HEK293 (cell line): ENCODE measurements at regions not wholly inside any gene's neighbourhood (a gene's known extent, or its start where the extent isn't known, plus 50 kb on each side); places are given as distances from the start of the nearest gene placed in this dataset.

Source experiments
- CTCF ChIA-PET: fragments of 350-600 bp; formaldehyde crosslinking; extraction: SDS; loops from one replicate; lab custom pipeline; 2021; ENCODE audit warnings: antibody characterized with exemption; lab: Yijun Ruan, JAX
- POLR2A ChIA-PET: fragments of 300-600 bp; formaldehyde crosslinking; extraction: SDS; loops from one replicate; lab custom pipeline; 2020; ENCODE audit warnings: antibody characterized with exemption, inconsistent platforms; lab: Yijun Ruan, JAX
- H3K27ac ChIP-seq: fragments of 200-500 bp; sonication (Bioruptor generic); 2 replicates; pipeline ENCODE4 v1.5.1; 2014; ENCODE audit warnings: low read depth, low read length, control low read depth, inconsistent platforms; ENCODE audit errors: extremely low read depth
- H3K36me3 ChIP-seq, 2 experiments: fragments of 200-500 bp in 1 of 2; sonication (Bioruptor generic) in 1 of 2; 1 replicate in 1 of 2; 2 replicates in 1 of 2; pipeline ENCODE4 v1.5.1; 2014 to 2017; ENCODE audit warnings: inconsistent platforms in 2 of 2, low read length in 2 of 2; ENCODE audit not compliant: control insufficient read depth in 2 of 2, insufficient read depth in 1 of 2
- H3K4me1 ChIP-seq: fragments of 200-500 bp; sonication (Bioruptor generic); 2 replicates; pipeline ENCODE4 v1.5.1; 2014; ENCODE audit warnings: mild to moderate bottlenecking, low read length, inconsistent platforms; ENCODE audit not compliant: control insufficient read depth, insufficient read depth
- H3K4me3 ChIP-seq: 2 replicates; pipeline ENCODE4 v1.5.1; 2011; ENCODE audit warnings: low read depth, mild to moderate bottlenecking, control low read depth, low read length, moderate library complexity
- H3K9me3 ChIP-seq: fragments of 200-500 bp; sonication (Bioruptor generic); 2 replicates; pipeline ENCODE4 v1.5.1; 2014; ENCODE audit warnings: low read depth, low read length, inconsistent platforms; ENCODE audit not compliant: control insufficient read depth, insufficient read depth
- ATF2 ChIP-seq: fragments of 450-650 bp; formaldehyde crosslinking; IDR thresholded peaks from 2 replicates; pipeline ENCODE4 v1.5.1; 2016; ENCODE audit warnings: missing biosample characterization, missing genetic modification characterization, low read depth
- GLIS1 ChIP-seq: fragments of 450-650 bp; formaldehyde crosslinking; IDR thresholded peaks from 2 replicates; pipeline ENCODE4 v1.5.1; 2016; ENCODE audit warnings: missing biosample characterization, missing genetic modification characterization
- GLIS2 ChIP-seq: fragments of 450-650 bp; formaldehyde crosslinking; IDR thresholded peaks from 2 replicates; pipeline ENCODE4 v1.5.1; 2016; ENCODE audit warnings: missing biosample characterization, missing genetic modification characterization
- MEIS1 ChIP-seq: sonication (generic); formaldehyde crosslinking; IDR thresholded peaks from 2 replicates; pipeline ENCODE4 v1.8.1; 2022; ENCODE audit warnings: missing genetic modification reagents, mild to moderate bottlenecking, borderline replicate concordance
- PATZ1 ChIP-seq: fragments of 450-650 bp; formaldehyde crosslinking; IDR thresholded peaks from 2 replicates; pipeline ENCODE4 v1.5.1; 2016; ENCODE audit warnings: missing biosample characterization, missing genetic modification characterization
- SETDB1 ChIP-seq: IDR thresholded peaks from one replicate; pipeline ENCODE4 v1.6.1; 2017; ENCODE audit warnings: mild to moderate bottlenecking, low read length, moderate library complexity, mixed read lengths; ENCODE audit not compliant: insufficient read length
- ZBTB7A ChIP-seq: fragments of 450-650 bp; formaldehyde crosslinking; IDR thresholded peaks from 2 replicates; pipeline ENCODE4 v1.5.1; 2016; ENCODE audit warnings: low read depth, missing biosample characterization, missing genetic modification characterization
- ZEB2 ChIP-seq: fragments of 450-650 bp; formaldehyde crosslinking; IDR thresholded peaks from 2 replicates; pipeline ENCODE4 v1.5.1; 2016; ENCODE audit warnings: missing biosample characterization, missing genetic modification characterization
- ZFP69B ChIP-seq: fragments of 450-650 bp; formaldehyde crosslinking; IDR thresholded peaks from 2 replicates; pipeline ENCODE4 v1.5.1; 2016; ENCODE audit warnings: missing biosample characterization, missing genetic modification characterization
- ZNF121 ChIP-seq: fragments of 450-650 bp; formaldehyde crosslinking; IDR thresholded peaks from 2 replicates; pipeline ENCODE4 v1.5.1; 2016; ENCODE audit warnings: missing biosample characterization, missing genetic modification characterization
- ZNF132 ChIP-seq: fragments of 450-650 bp; formaldehyde crosslinking; IDR thresholded peaks from 2 replicates; pipeline ENCODE4 v1.5.1; 2017; ENCODE audit warnings: missing biosample characterization, missing genetic modification characterization, borderline replicate concordance
- ZNF211 ChIP-seq: fragments of 450-650 bp; formaldehyde crosslinking; IDR thresholded peaks from 2 replicates; pipeline ENCODE4 v1.5.1; 2016; ENCODE audit warnings: low read depth, missing biosample characterization, missing genetic modification characterization
- ZNF23 ChIP-seq: fragments of 450-650 bp; formaldehyde crosslinking; IDR thresholded peaks from 2 replicates; pipeline ENCODE4 v1.5.1; 2016; ENCODE audit warnings: missing biosample characterization, missing genetic modification characterization, borderline replicate concordance
- ZNF239 ChIP-seq: fragments of 450-650 bp; formaldehyde crosslinking; IDR thresholded peaks from 2 replicates; pipeline ENCODE4 v1.5.1; 2016; ENCODE audit warnings: missing biosample characterization, missing genetic modification characterization
- ZNF341 ChIP-seq: fragments of 450-650 bp; formaldehyde crosslinking; IDR thresholded peaks from 2 replicates; pipeline ENCODE4; 2016; ENCODE audit warnings: low read depth, missing biosample characterization, missing genetic modification characterization
- ZNF350 ChIP-seq: fragments of 450-650 bp; formaldehyde crosslinking; IDR thresholded peaks from 2 replicates; pipeline ENCODE4 v1.5.0; 2017; ENCODE audit warnings: missing biosample characterization, mild to moderate bottlenecking, missing genetic modification characterization
- ZNF354C ChIP-seq: fragments of 450-650 bp; formaldehyde crosslinking; IDR thresholded peaks from 2 replicates; pipeline ENCODE4 v1.5.1; 2016; ENCODE audit warnings: missing biosample characterization, missing genetic modification characterization, low read depth, borderline replicate concordance
- ZNF394 ChIP-seq: fragments of 450-650 bp; formaldehyde crosslinking; IDR thresholded peaks from 2 replicates; pipeline ENCODE4 v1.5.1; 2016; ENCODE audit warnings: missing biosample characterization, missing genetic modification characterization, mild to moderate bottlenecking, moderate library complexity, borderline replicate concordance
- ZNF423 ChIP-seq: fragments of 450-650 bp; formaldehyde crosslinking; IDR thresholded peaks from 2 replicates; pipeline ENCODE4 v1.5.1; 2016; ENCODE audit warnings: missing biosample characterization, missing genetic modification characterization
- ZNF433 ChIP-seq: fragments of 450-650 bp; formaldehyde crosslinking; IDR thresholded peaks from 2 replicates; pipeline ENCODE4 v1.5.1; 2016; ENCODE audit warnings: missing biosample characterization, missing genetic modification characterization, low read depth
- ZNF544 ChIP-seq: fragments of 450-650 bp; formaldehyde crosslinking; IDR thresholded peaks from 2 replicates; pipeline ENCODE4 v1.5.0; 2017; ENCODE audit warnings: missing biosample characterization, missing genetic modification characterization
- ZNF548 ChIP-seq: fragments of 450-650 bp; formaldehyde crosslinking; IDR thresholded peaks from 2 replicates; pipeline ENCODE4 v1.5.1; 2016; ENCODE audit warnings: missing biosample characterization, missing genetic modification characterization
- ZNF561 ChIP-seq: fragments of 450-650 bp; IDR thresholded peaks from 2 replicates; pipeline ENCODE4 v1.5.1; 2018; ENCODE audit warnings: missing biosample characterization, missing genetic modification characterization, borderline replicate concordance
- ZNF701 ChIP-seq: fragments of 450-650 bp; formaldehyde crosslinking; IDR thresholded peaks from 2 replicates; pipeline ENCODE4 v1.5.1; 2016; ENCODE audit warnings: missing biosample characterization, missing genetic modification characterization
- ZNF837 ChIP-seq: fragments of 450-650 bp; formaldehyde crosslinking; IDR thresholded peaks from 2 replicates; pipeline ENCODE4 v1.5.1; 2016; ENCODE audit warnings: missing biosample characterization, missing genetic modification characterization
- TF ChIP-seq, protein P1 (sequence below): fragments of 450-650 bp; formaldehyde crosslinking; IDR thresholded peaks from 2 replicates; pipeline ENCODE4 v1.5.1; 2016; ENCODE audit warnings: missing biosample characterization, missing genetic modification characterization
- TF ChIP-seq, protein P2 (sequence below): fragments of 450-650 bp; formaldehyde crosslinking; IDR thresholded peaks from 2 replicates; pipeline ENCODE4 v1.5.1; 2016; ENCODE audit warnings: missing biosample characterization, missing genetic modification characterization, borderline replicate concordance

- H3K27ac ChIP-seq: no peak overlapping the region
- POLR2A ChIA-PET: no interaction called here
- CTCF ChIA-PET: no interaction called here
Observed at GRCh38 chr14:35940291-35940690, 114.2 kb downstream of the BRMS1L start.

DNA sequence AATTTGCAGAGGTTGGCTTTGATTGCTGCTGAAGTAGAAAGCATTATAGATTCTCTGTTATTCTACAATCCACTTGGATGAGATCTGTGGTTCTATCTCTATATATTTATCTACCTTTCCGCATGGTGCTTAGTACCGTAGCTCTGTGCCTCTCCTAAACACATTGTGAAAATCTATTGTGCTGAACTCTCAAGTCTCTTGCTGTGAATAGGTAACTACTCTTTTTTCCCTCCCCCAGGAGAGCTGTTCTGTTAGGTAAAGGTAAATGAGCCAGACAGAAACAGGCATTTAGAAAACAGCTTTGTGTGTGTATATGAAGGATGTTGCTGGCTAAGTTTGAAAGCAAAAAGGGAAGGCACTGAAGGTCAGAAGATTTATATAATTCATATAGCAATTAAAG lies 112.6 kb downstream of the BRMS1L start:
- ChIA-PET CTCF (interaction anchor here (0.8 to 1.0 kb wide), 2 partner anchors 7 to 15 kb away, joined by 4 read pairs; no protein-coding TSS in a partner anchor), POLR2A (no interaction called here)
- H3K4me3 ChIP-seq: no peak overlapping the region
- no peak overlapping the region for H3K27ac ChIP-seq
- H3K4me1 ChIP-seq: no peaks in the 10 kb centered on the region
- H3K36me3 ChIP-seq: no peaks in the 10 kb centered on the region
- no peaks in the 10 kb centered on the region for H3K9me3 ChIP-seq
- TF ChIP-seq GLIS1: no peak
- TF ChIP-seq ZNF561 (tag by site-specific recombination): no peak
- TF ChIP-seq MEIS1: no peak
- TF ChIP-seq ZNF354C (tag by site-specific recombination): no peak
- no peak for TF ChIP-seq ZNF350 (tag by site-specific recombination)
- no peak for TF ChIP-seq ZNF394 (tag by site-specific recombination)
- TF ChIP-seq ZEB2 (tag by site-specific recombination): no peak
- TF ChIP-seq ZNF433 (tag by site-specific recombination): no peak
- TF ChIP-seq, protein P1, sequence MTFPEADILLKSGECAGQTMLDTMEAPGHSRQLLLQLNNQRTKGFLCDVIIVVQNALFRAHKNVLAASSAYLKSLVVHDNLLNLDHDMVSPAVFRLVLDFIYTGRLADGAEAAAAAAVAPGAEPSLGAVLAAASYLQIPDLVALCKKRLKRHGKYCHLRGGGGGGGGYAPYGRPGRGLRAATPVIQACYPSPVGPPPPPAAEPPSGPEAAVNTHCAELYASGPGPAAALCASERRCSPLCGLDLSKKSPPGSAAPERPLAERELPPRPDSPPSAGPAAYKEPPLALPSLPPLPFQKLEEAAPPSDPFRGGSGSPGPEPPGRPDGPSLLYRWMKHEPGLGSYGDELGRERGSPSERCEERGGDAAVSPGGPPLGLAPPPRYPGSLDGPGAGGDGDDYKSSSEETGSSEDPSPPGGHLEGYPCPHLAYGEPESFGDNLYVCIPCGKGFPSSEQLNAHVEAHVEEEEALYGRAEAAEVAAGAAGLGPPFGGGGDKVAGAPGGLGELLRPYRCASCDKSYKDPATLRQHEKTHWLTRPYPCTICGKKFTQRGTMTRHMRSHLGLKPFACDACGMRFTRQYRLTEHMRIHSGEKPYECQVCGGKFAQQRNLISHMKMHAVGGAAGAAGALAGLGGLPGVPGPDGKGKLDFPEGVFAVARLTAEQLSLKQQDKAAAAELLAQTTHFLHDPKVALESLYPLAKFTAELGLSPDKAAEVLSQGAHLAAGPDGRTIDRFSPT: no peak
- TF ChIP-seq GLIS2 (tag by site-specific recombination): no peak
- TF ChIP-seq ZNF211 (tag by site-specific recombination): no peak
- TF ChIP-seq ZNF423 (tag by site-specific recombination): no peak
- TF ChIP-seq ZFP69B (tag by site-specific recombination): no peak
- TF ChIP-seq ZNF23 (tag by site-specific recombination): no peak
- TF ChIP-seq ZNF239 (tag by site-specific recombination): no peak

More at GRCh38 chr14:35940291-35940690, 114.2 kb downstream of the BRMS1L start:
- H3K36me3 ChIP-seq: no peaks in the 10 kb centered on the region
- H3K4me1 ChIP-seq: no peaks in the 10 kb centered on the region
- H3K9me3 ChIP-seq: no peaks in the 10 kb centered on the region
- no peak overlapping the region for H3K4me3 ChIP-seq
- TF ChIP-seq ZNF121 (tag by site-specific recombination) (no peak), ZNF837 (tag by site-specific recombination) (no peak), ZNF548 (tag by site-specific recombination) (no peak), ZNF132 (tag by site-specific recombination) (no peak), ZNF544 (tag by site-specific recombination) (no peak), ZNF561 (tag by site-specific recombination) (no peak), SETDB1 (no peak), ZBTB7A (tag by site-specific recombination) (no peak), ZNF341 (tag by site-specific recombination) (no peak), PATZ1 (tag by site-specific recombination) (no peak), ZNF394 (tag by site-specific recombination) (no peak), ATF2 (tag by site-specific recombination) (no peak), ZNF701 (tag by site-specific recombination) (no peak)
- TF ChIP-seq, protein P2, sequence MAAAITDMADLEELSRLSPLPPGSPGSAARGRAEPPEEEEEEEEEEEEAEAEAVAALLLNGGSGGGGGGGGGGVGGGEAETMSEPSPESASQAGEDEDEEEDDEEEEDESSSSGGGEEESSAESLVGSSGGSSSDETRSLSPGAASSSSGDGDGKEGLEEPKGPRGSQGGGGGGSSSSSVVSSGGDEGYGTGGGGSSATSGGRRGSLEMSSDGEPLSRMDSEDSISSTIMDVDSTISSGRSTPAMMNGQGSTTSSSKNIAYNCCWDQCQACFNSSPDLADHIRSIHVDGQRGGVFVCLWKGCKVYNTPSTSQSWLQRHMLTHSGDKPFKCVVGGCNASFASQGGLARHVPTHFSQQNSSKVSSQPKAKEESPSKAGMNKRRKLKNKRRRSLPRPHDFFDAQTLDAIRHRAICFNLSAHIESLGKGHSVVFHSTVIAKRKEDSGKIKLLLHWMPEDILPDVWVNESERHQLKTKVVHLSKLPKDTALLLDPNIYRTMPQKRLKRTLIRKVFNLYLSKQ: no peak
